PC-3 (cell line): ENCODE measurements at regions not wholly inside any gene's neighbourhood (a gene's known extent, or its start where the extent isn't known, plus 50 kb on each side); places are given as distances from the start of the nearest gene placed in this dataset.

Experiments used
- EZH2 ChIP-seq: fragments of 300-600 bp; sonication (generic); IDR thresholded peaks from one replicate; pipeline ENCODE4 v1.6.1; 2017; ENCODE audit warnings: antibody characterized with exemption, mild to moderate bottlenecking, low read length; ENCODE audit not compliant: unreplicated experiment
- EZH2phosphoT487 ChIP-seq: fragments of 300-600 bp; sonication (generic); IDR thresholded peaks from 2 replicates; pipeline ENCODE4 v1.6.1; 2018; ENCODE audit warnings: mild to moderate bottlenecking, antibody characterized with exemption, low read length, borderline replicate concordance
- TF ChIP-seq, protein P1 (sequence below): fragments of 300-600 bp; sonication (generic); conservative IDR thresholded peaks from 2 replicates; pipeline ENCODE4 v1.5.1; 2017; ENCODE audit warnings: antibody characterized with exemption, low read depth, mild to moderate bottlenecking, low read length

DNA sequence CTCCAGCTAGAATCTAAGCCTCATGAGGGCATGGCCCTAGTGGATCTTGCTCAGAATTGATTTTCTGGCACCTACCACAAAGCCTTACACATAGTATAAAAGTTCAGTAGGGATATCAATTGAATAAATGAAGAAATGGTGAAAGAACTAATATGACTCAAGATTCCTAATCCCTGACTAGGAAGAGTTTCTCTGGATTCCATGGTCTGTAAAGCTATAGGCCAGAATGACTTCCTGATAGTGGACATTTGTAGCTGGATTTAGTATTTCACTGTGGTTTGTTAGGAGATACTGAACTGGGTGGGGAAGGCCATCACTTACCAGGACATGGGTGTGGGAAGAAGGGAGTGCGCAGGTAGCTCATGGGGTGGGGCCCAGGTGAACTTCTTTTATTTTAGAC is 168.9 kb downstream of the RAP2B start:
- TF ChIP-seq, protein P1, sequence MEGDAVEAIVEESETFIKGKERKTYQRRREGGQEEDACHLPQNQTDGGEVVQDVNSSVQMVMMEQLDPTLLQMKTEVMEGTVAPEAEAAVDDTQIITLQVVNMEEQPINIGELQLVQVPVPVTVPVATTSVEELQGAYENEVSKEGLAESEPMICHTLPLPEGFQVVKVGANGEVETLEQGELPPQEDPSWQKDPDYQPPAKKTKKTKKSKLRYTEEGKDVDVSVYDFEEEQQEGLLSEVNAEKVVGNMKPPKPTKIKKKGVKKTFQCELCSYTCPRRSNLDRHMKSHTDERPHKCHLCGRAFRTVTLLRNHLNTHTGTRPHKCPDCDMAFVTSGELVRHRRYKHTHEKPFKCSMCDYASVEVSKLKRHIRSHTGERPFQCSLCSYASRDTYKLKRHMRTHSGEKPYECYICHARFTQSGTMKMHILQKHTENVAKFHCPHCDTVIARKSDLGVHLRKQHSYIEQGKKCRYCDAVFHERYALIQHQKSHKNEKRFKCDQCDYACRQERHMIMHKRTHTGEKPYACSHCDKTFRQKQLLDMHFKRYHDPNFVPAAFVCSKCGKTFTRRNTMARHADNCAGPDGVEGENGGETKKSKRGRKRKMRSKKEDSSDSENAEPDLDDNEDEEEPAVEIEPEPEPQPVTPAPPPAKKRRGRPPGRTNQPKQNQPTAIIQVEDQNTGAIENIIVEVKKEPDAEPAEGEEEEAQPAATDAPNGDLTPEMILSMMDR = no peak
- TF ChIP-seq EZH2 (no peak), EZH2phosphoT487 (no peak)
